Neural crest cell (in vitro differentiated cells): ENCODE measurements at regions not wholly inside any gene's neighbourhood (a gene's known extent, or its start where the extent isn't known, plus 50 kb on each side); places are given as distances from the start of the nearest gene placed in this dataset.

Source experiments
- DNase-seq: peaks from one replicate; pipeline ENCODE4 v3.0.0; 2021; ENCODE audit warnings: low read depth, mixed read lengths, low spot score
- H3K27ac Mint-ChIP-seq: one replicate; pipeline ENCODE4 v1.8.0; 2021; ENCODE audit warnings: mild to moderate bottlenecking, mixed read lengths; ENCODE audit not compliant: unreplicated experiment
- H3K27me3 Mint-ChIP-seq: 2 replicates; pipeline ENCODE4 v1.8.0; 2021; ENCODE audit warnings: low read depth, mild to moderate bottlenecking, mixed read lengths
- H3K36me3 Mint-ChIP-seq: 2 replicates; pipeline ENCODE4 v1.8.0; 2021; ENCODE audit warnings: low read depth, mild to moderate bottlenecking, mixed read lengths
- H3K4me1 Mint-ChIP-seq: 2 replicates; pipeline ENCODE4 v1.8.0; 2021; ENCODE audit warnings: mixed read lengths
- H3K4me3 Mint-ChIP-seq: one replicate; pipeline ENCODE4 v1.8.0; 2021; ENCODE audit warnings: mild to moderate bottlenecking, mixed read lengths
- H3K9me3 Mint-ChIP-seq: 2 replicates; pipeline ENCODE4 v1.8.0; 2021; ENCODE audit warnings: mixed read lengths
- CTCF ChIP-seq: fragments of 200-600 bp; sonication (generic); conservative IDR thresholded peaks from 2 replicates; pipeline ENCODE4 v1.5.0; 2021; ENCODE audit warnings: antibody characterized with exemption, mild to moderate bottlenecking

GRCh38 chr2:57460396-57461276 is 586.0 kb upstream of the VRK2 start:
- Mint-ChIP-seq H3K27me3 (no peaks in the 10 kb centered on the region), H3K36me3 (no peaks in the 10 kb centered on the region), H3K27ac (no peak overlapping the region)

GRCh38 chr2:57461624-57462023 is 585.0 kb upstream of the VRK2 start:
- Mint-ChIP-seq H3K27me3 (no peaks in the 10 kb centered on the region), H3K27ac (no peak overlapping the region), H3K9me3 (no peaks in the 10 kb centered on the region), H3K4me1 (no peaks in the 10 kb centered on the region), H3K4me3 (no peak overlapping the region), H3K36me3 (no peaks in the 10 kb centered on the region)
- no peak for DNase-seq
- TF ChIP-seq CTCF: no peak

More at GRCh38 chr2:57460396-57461276, 586.0 kb upstream of the VRK2 start:
- H3K9me3 Mint-ChIP-seq: no peaks in the 10 kb centered on the region
- no peak overlapping the region for H3K4me3 Mint-ChIP-seq
- DNase-seq: no peak
- H3K4me1 Mint-ChIP-seq: no peaks in the 10 kb centered on the region
- TF ChIP-seq CTCF: no peak

DNA sequence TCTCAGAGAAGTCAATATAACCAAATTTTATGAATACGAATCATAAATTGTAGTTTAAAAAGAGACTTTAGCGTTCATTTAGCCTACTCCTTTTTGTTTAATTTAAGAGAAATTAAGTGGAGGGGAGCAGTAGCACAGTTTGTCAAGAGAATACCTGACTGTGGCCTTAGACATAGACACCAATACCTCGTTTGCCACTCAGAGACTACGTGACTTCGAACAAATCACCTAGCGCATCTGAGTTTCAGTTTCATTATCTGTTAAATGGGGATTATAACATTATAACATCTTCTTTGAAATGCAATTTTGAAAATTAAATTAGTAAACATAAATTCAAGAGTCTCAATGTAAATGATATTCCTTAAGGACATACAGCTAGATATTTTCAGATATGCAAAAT is 581.5 kb upstream of the VRK2 start:
- Mint-ChIP-seq H3K27ac (no peak overlapping the region), H3K4me1 (no peaks in the 10 kb centered on the region), H3K27me3 (no peaks in the 10 kb centered on the region), H3K9me3 (no peaks in the 10 kb centered on the region), H3K36me3 (no peaks in the 10 kb centered on the region), H3K4me3 (no peak overlapping the region)
- TF ChIP-seq CTCF: no peak
- DNase-seq: no peak

GRCh38 chr2:57465967-57466366 is 580.6 kb upstream of the VRK2 start:
- no peaks in the 10 kb centered on the region for H3K36me3 Mint-ChIP-seq
- H3K27me3 Mint-ChIP-seq: no peaks in the 10 kb centered on the region
- no peaks in the 10 kb centered on the region for H3K4me1 Mint-ChIP-seq
- DNase-seq: no peak
- H3K4me3 Mint-ChIP-seq: no peak overlapping the region
- no peak for TF ChIP-seq CTCF
- H3K27ac Mint-ChIP-seq: no peak overlapping the region
- H3K9me3 Mint-ChIP-seq: no peaks in the 10 kb centered on the region

GRCh38 chr2:57475391-57475790 is 571.2 kb upstream of the VRK2 start:
- TF ChIP-seq CTCF: no peak
- no peak for DNase-seq
- H3K4me1 Mint-ChIP-seq: no peaks in the 10 kb centered on the region
- no peaks in the 10 kb centered on the region for H3K9me3 Mint-ChIP-seq
- no peaks in the 10 kb centered on the region for H3K27me3 Mint-ChIP-seq
- no peak overlapping the region for H3K4me3 Mint-ChIP-seq
- no peak overlapping the region for H3K27ac Mint-ChIP-seq
- no peaks in the 10 kb centered on the region for H3K36me3 Mint-ChIP-seq
